A673 (cell line): ENCODE measurements at regions not wholly inside any gene's neighbourhood (a gene's known extent, or its start where the extent isn't known, plus 50 kb on each side); places are given as distances from the start of the nearest gene placed in this dataset.

Source experiments
- CTCF ChIP-seq: fragments of 300-800, 200-600 bp; sonication (generic); conservative IDR thresholded peaks from 2 replicates; pipeline ENCODE4 v1.5.1; 2017; ENCODE audit warnings: low read depth, mild to moderate bottlenecking, antibody characterized with exemption, low read length, moderate library complexity, mixed read lengths
- EZH2 ChIP-seq: fragments of 200-600 bp; sonication (generic); IDR thresholded peaks from 2 replicates; pipeline ENCODE4 v1.6.1; 2017; ENCODE audit warnings: borderline replicate concordance, low read depth, mild to moderate bottlenecking, mixed read lengths, antibody characterized with exemption, low read length; ENCODE audit not compliant: poor library complexity, severe bottlenecking

GRCh38 chr20:59455402-59456341, 148.7 kb upstream of the PHACTR3 start:
- TF ChIP-seq EZH2: no peak
- TF ChIP-seq CTCF: peak; percentile 76
